GM19438 (cell line): ENCODE measurements at regions not wholly inside any gene's neighbourhood (a gene's known extent, or its start where the extent isn't known, plus 50 kb on each side); places are given as distances from the start of the nearest gene placed in this dataset.
"Not testable (repeated sequence)": the region's sequence is repeated elsewhere in the genome, so short reads cannot be mapped to it uniquely, and the experiment has no call there.

Experiments used
- ATAC-seq: cut with Tn5 transposase; IDR thresholded peaks from one replicate; pipeline ENCODE4 v1.9.1; 2021; ENCODE audit warnings: low read depth; ENCODE audit not compliant: unreplicated experiment

- ATAC-seq: no peak
These were observed 1234.6 kb upstream of the CHAC2 start for GRCh38 chr2:52532956-52533355.

- no peak for ATAC-seq
These were observed 1240.9 kb upstream of the CHAC2 start for GRCh38 chr2:52526735-52527134.

GRCh38 chr2:52520644-52521043 is 1247.0 kb upstream of the CHAC2 start:
- ATAC-seq: no peak

GRCh38 chr2:52518678-52519077 is 1248.9 kb upstream of the CHAC2 start:
- no peak for ATAC-seq

GRCh38 chr2:52512760-52513159 is 1254.8 kb upstream of the CHAC2 start:
- ATAC-seq: no peak

GRCh38 chr2:52510432-52510831 is 1257.2 kb upstream of the CHAC2 start:
- no peak for ATAC-seq

GRCh38 chr2:52502476-52502860 is 1265.1 kb upstream of the CHAC2 start:
- ATAC-seq: no peak

GRCh38 chr2:52501715-52502475 is 1265.7 kb upstream of the CHAC2 start:
- ATAC-seq: no peak

- no peak for ATAC-seq
These were observed 1267.0 kb upstream of the CHAC2 start for GRCh38 chr2:52500561-52500960.

GRCh38 chr2:52498077-52498750 is 1269.4 kb upstream of the CHAC2 start:
- ATAC-seq: no peak

GRCh38 chr2:52495816-52496215 is 1271.8 kb upstream of the CHAC2 start:
- no peak for ATAC-seq

GRCh38 chr2:52477166-52477565 is 1290.4 kb upstream of the CHAC2 start:
- ATAC-seq: no peak

- ATAC-seq: no peak
These were observed 1292.0 kb upstream of the CHAC2 start for GRCh38 chr2:52475590-52475989.

GRCh38 chr2:52474091-52474490 is 1293.5 kb upstream of the CHAC2 start:
- ATAC-seq: no peak

- ATAC-seq: no peak
These were observed 1294.1 kb upstream of the CHAC2 start for GRCh38 chr2:52473526-52473925.

GRCh38 chr2:52470457-52470856 is 1297.1 kb upstream of the CHAC2 start:
- ATAC-seq: not testable (repeated sequence)

- ATAC-seq: no peak
These were observed 1300.4 kb upstream of the CHAC2 start for GRCh38 chr2:52467189-52467588.

- no peak for ATAC-seq
These were observed 1302.3 kb upstream of the CHAC2 start for GRCh38 chr2:52465287-52465686.

- no peak for ATAC-seq
These were observed 1304.1 kb upstream of the CHAC2 start for GRCh38 chr2:52463457-52463856.

GRCh38 chr2:52456561-52457377 is 1310.8 kb upstream of the CHAC2 start:
- ATAC-seq: no peak

- ATAC-seq: no peak
These were observed 1312.6 kb upstream of the CHAC2 start for GRCh38 chr2:52454962-52455361.
